HepG2 (cell line): ENCODE measurements at regions not wholly inside any gene's neighbourhood (a gene's known extent, or its start where the extent isn't known, plus 50 kb on each side); places are given as distances from the start of the nearest gene placed in this dataset.

ENCODE experiments used
- ATAC-seq: fragments of 200-7000 bp; cut with Tn5 transposase; 3 replicates; pipeline ENCODE4 v1.9.1; 2020; ENCODE audit warnings: mild to moderate bottlenecking, moderate library complexity
- BruUV-seq: library from RNA; stranded (reverse); fragments of 400-500 nt; replicated peaks from 2 replicates; lab custom pipeline; 2021; lab: Mats Ljungman, UMichigan
- CTCF ChIA-PET: fragments of 300-600 bp; formaldehyde crosslinking; extraction: SDS; loops from one replicate; lab custom pipeline; 2021; ENCODE audit warnings: low total read pairs, inconsistent platforms, low intra/inter-chr PET ratio; lab: Yijun Ruan, JAX
- POLR2A ChIA-PET: fragments of 350-600 bp; sonication (Branson Sonifier 250); formaldehyde crosslinking; loops from one replicate; lab custom pipeline; 2020; ENCODE audit warnings: antibody characterized with exemption, inconsistent platforms; lab: Yijun Ruan, JAX
- DNase-seq: peaks from one replicate; pipeline ENCODE4 v3.0.0-alpha.2; 2015; ENCODE audit warnings: low spot score
- FAIRE-seq: peaks from 3 replicates; lab custom pipeline; 2011; peaks lifted over from hg19 to GRCh38; lab: Jason Lieb, UNC
- H2AFZ ChIP-seq: one replicate; pipeline ENCODE4 v1.6.1; 2011; ENCODE audit warnings: low read length, inconsistent platforms
- H3K27ac ChIP-seq: fragments of 300-600 bp; 3 replicates; pipeline ENCODE4 v1.8.0; 2011; ENCODE audit warnings: mixed run types, mild to moderate bottlenecking, mixed read lengths, low read length, inconsistent platforms; ENCODE audit not compliant: insufficient read depth; ENCODE audit errors: extremely low read length
- H3K27me3 ChIP-seq, 2 experiments: fragments of 200-600 bp in 1 of 2; 2 replicates in 1 of 2; 3 replicates in 1 of 2; pipeline versions ENCODE4 v1.6.0 to v1.8.0; 2011; ENCODE audit warnings: low read length in 2 of 2, mild to moderate bottlenecking in 2 of 2, moderate library complexity in 2 of 2, inconsistent platforms in 1 of 2; ENCODE audit not compliant: insufficient read depth in 2 of 2, control insufficient read depth in 1 of 2
- H3K36me3 ChIP-seq, 2 experiments: fragments of 200-600 bp in 1 of 2; replicated peaks in 1 of 2; 2 replicates in 1 of 2; 3 replicates in 1 of 2; pipeline versions ENCODE4 v1.5.1 to v1.8.0; 2011; ENCODE audit warnings: low read length in 2 of 2, inconsistent platforms in 1 of 2; ENCODE audit not compliant: insufficient read depth in 2 of 2, control insufficient read depth in 1 of 2
- H3K4me1 ChIP-seq: 2 replicates; pipeline ENCODE4 v1.5.1; 2012; ENCODE audit warnings: low read length, inconsistent platforms; ENCODE audit not compliant: insufficient read depth
- H3K4me2 ChIP-seq: 2 replicates; pipeline ENCODE4 v1.6.0; 2011; ENCODE audit warnings: low read depth, low read length, inconsistent platforms
- H3K4me3 ChIP-seq, 3 experiments: fragments of 200-600 bp in 1 of 3; sonication (generic), shearing (Covaris generic) in 1 of 3; replicated peaks in 1 of 3; 2 replicates each; pipeline ENCODE4 v1.5.1; 2011 to 2016; ENCODE audit warnings: low read length in 3 of 3, inconsistent platforms in 2 of 3, low read depth in 2 of 3, mild to moderate bottlenecking in 2 of 3, control low read depth in 1 of 3, mixed read lengths in 1 of 3; ENCODE audit not compliant: insufficient read depth in 1 of 3
- H3K79me2 ChIP-seq: one replicate; pipeline ENCODE4 v1.6.1; 2011; ENCODE audit warnings: low read length, inconsistent platforms; ENCODE audit not compliant: insufficient read depth
- H3K9ac ChIP-seq: 2 replicates; pipeline ENCODE4 v1.6.0; 2011; ENCODE audit warnings: mild to moderate bottlenecking, low read depth, low read length, inconsistent platforms; ENCODE audit not compliant: insufficient read depth
- H3K9me3 ChIP-seq: 2 replicates; pipeline ENCODE4 v1.5.1; 2012; ENCODE audit warnings: mild to moderate bottlenecking, low read length
- H4K20me1 ChIP-seq: 2 replicates; pipeline ENCODE4 v1.6.0; 2011; ENCODE audit warnings: inconsistent platforms, mild to moderate bottlenecking, low read length, moderate library complexity; ENCODE audit not compliant: insufficient read depth
- ARHGAP35 ChIP-seq: sonication (generic); formaldehyde crosslinking; IDR thresholded peaks from 2 replicates; pipeline ENCODE4 v1.9.0; 2022; ENCODE audit warnings: mild to moderate bottlenecking, inconsistent platforms, moderate library complexity, missing genetic modification reagents, borderline replicate concordance
- GATA4 ChIP-seq: sonication (generic); IDR thresholded peaks from 2 replicates; pipeline ENCODE4 v1.6.1; 2016; ENCODE audit warnings: antibody characterized with exemption, low read depth, borderline replicate concordance
- HDAC6 ChIP-seq: fragments of 200-600 bp; sonication (generic); IDR thresholded peaks from 2 replicates; pipeline ENCODE4 v1.7.0; 2017; ENCODE audit warnings: mild to moderate bottlenecking, antibody characterized with exemption, low read length, low read depth
- HNRNPUL1 ChIP-seq: fragments of 200-400 bp; formaldehyde crosslinking; IDR thresholded peaks from 2 replicates; pipeline ENCODE4 v1.6.1; 2017; ENCODE audit warnings: low read depth, mild to moderate bottlenecking, low read length, moderate library complexity
- HOXA9 ChIP-seq: sonication (generic); formaldehyde crosslinking; IDR thresholded peaks from 2 replicates; pipeline ENCODE4 v1.8.1; 2022; ENCODE audit warnings: missing genetic modification reagents, mild to moderate bottlenecking, moderate library complexity, borderline replicate concordance
- ISL2 ChIP-seq: sonication (generic); formaldehyde crosslinking; IDR thresholded peaks from 2 replicates; pipeline ENCODE4 v1.5.0; 2020; ENCODE audit warnings: missing genetic modification reagents
- JARID2 ChIP-seq: sonication (generic); formaldehyde crosslinking; IDR thresholded peaks from 2 replicates; pipeline ENCODE4 v1.8.1; 2023; ENCODE audit warnings: missing genetic modification reagents, inconsistent platforms; ENCODE audit not compliant: insufficient replicate concordance
- MEIS1 ChIP-seq: sonication (generic); formaldehyde crosslinking; IDR thresholded peaks from 2 replicates; pipeline ENCODE4 v1.9.0; 2021; ENCODE audit warnings: mild to moderate bottlenecking, missing genetic modification reagents, moderate library complexity, borderline replicate concordance
- MXD4 ChIP-seq: IDR thresholded peaks from 2 replicates; pipeline ENCODE4 v1.6.1; 2016; ENCODE audit warnings: mild to moderate bottlenecking, missing biosample characterization, missing genetic modification reagents
- NFYB ChIP-seq: sonication (generic); formaldehyde crosslinking; IDR thresholded peaks from 2 replicates; pipeline ENCODE4 v1.4.0; 2020; ENCODE audit warnings: missing genetic modification reagents
- RNF2 ChIP-seq: fragments of 450-650 bp; conservative IDR thresholded peaks from 2 replicates; pipeline ENCODE4 v1.6.1; 2016; ENCODE audit warnings: low read depth
- SMC3 ChIP-seq: IDR thresholded peaks from 2 replicates; pipeline ENCODE4 v1.6.1; 2011; ENCODE audit warnings: low read length, improper control_type of control experiment
- XBP1 ChIP-seq: sonication (generic); formaldehyde crosslinking; IDR thresholded peaks from 2 replicates; pipeline ENCODE4 v1.5.0; 2020; ENCODE audit warnings: missing genetic modification reagents
- ZNF18 ChIP-seq: sonication (generic); formaldehyde crosslinking; IDR thresholded peaks from 2 replicates; pipeline ENCODE4 v1.8.0; 2022; ENCODE audit warnings: mild to moderate bottlenecking, missing genetic modification reagents; ENCODE audit not compliant: insufficient replicate concordance
- ZNF343 ChIP-seq: sonication (generic); formaldehyde crosslinking; IDR thresholded peaks from 2 replicates; pipeline ENCODE4 v1.4.0; 2020; ENCODE audit warnings: mild to moderate bottlenecking, missing genetic modification reagents
- ZNF431 ChIP-seq: sonication (generic); formaldehyde crosslinking; IDR thresholded peaks from 2 replicates; pipeline ENCODE4 v1.9.0; 2022; ENCODE audit warnings: missing genetic modification reagents, low read depth, mild to moderate bottlenecking, borderline replicate concordance
- WGBS: methylation state at CpG from one replicate; pipeline ENCODE4 v1.1.6; 2017; ENCODE audit warnings: low lambda C conversion rate; 5-methylcytosine and 5-hydroxymethylcytosine counted together
- in situ Hi-C: cut with HindIII; loops from 2 replicates; pipeline ENCODE4 v1.10.0; 2017; ENCODE audit warnings: low pct_unique_long_range_greater_than_20kb; ENCODE audit not compliant: extremely low pct_ligation_motif_present
- intact Hi-C: fragments of 100-400 bp; cut with micrococcal nuclease; formaldehyde crosslinking; loops from one replicate; pipeline ENCODE4 v1.10.0; 2022; ENCODE audit not compliant: unreplicated experiment
- TF ChIP-seq, protein P1 (sequence below): sonication (generic); formaldehyde crosslinking; IDR thresholded peaks from 2 replicates; pipeline ENCODE4 v1.4.0; 2020; ENCODE audit warnings: mild to moderate bottlenecking, missing genetic modification reagents
- TF ChIP-seq, protein P2 (sequence below): sonication (generic); formaldehyde crosslinking; IDR thresholded peaks from 2 replicates; pipeline ENCODE4 v1.9.0; 2021; ENCODE audit warnings: missing genetic modification reagents, mild to moderate bottlenecking, borderline replicate concordance

- ChIA-PET POLR2A (no interaction called here), CTCF (no interaction called here)
- FAIRE-seq (no peak), ATAC-seq (no peak), DNase-seq (no peak)
- H3K9ac ChIP-seq = no peak overlapping the region
- H3K27ac ChIP-seq = no peak overlapping the region
- in situ Hi-C loops (no loop called here), intact Hi-C loops (no loop called here)
- no peak overlapping the region for H3K4me2 ChIP-seq
- H2AFZ ChIP-seq = no peak overlapping the region
- 4% methylated on average over 3 of the region's 3 CpGs for WGBS
- H3K27me3 ChIP-seq = peaks cover 0 to under 1% of the 10 kb centered on the region in 2 experiments; a peak in 1 of 5 replicates
- TF ChIP-seq ZNF18 = no peak
- TF ChIP-seq HOXA9 = no peak
- TF ChIP-seq MXD4 = no peak
- no peak for TF ChIP-seq HDAC6
- no peak for TF ChIP-seq NFYB (CRISPR knock-in tag)
- TF ChIP-seq, protein P1, sequence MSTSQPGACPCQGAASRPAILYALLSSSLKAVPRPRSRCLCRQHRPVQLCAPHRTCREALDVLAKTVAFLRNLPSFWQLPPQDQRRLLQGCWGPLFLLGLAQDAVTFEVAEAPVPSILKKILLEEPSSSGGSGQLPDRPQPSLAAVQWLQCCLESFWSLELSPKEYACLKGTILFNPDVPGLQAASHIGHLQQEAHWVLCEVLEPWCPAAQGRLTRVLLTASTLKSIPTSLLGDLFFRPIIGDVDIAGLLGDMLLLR (CRISPR knock-in tag) = no peak
- TF ChIP-seq ISL2 = no peak
- no TSS peak for BruUV-seq
- H3K79me2 ChIP-seq = no peaks in the 10 kb centered on the region
- H3K4me1 ChIP-seq = no peaks in the 10 kb centered on the region
- H3K4me3 ChIP-seq = no peak overlapping the region
- H3K9me3 ChIP-seq = no peaks in the 10 kb centered on the region
- no peaks in the 10 kb centered on the region for H4K20me1 ChIP-seq
- H3K36me3 ChIP-seq = no peaks in the 10 kb centered on the region
These were observed 397.5 kb upstream of the CCDC196 start for GRCh38 chr14:66088656-66089055.

- Histone ChIP-seq H3K4me3 (no peak overlapping the region), H2AFZ (no peak overlapping the region), H3K9ac (no peak overlapping the region), H3K4me2 (no peak overlapping the region), H4K20me1 (no peaks in the 10 kb centered on the region), H3K9me3 (no peaks in the 10 kb centered on the region), H3K79me2 (no peaks in the 10 kb centered on the region), H3K36me3 (no peaks in the 10 kb centered on the region), H3K27ac (no peak overlapping the region), H3K4me1 (no peaks in the 10 kb centered on the region), H3K27me3 (no peaks in the 10 kb centered on the region; a peak in 1 of 5 replicates)
- ChIA-PET POLR2A (no interaction called here), CTCF (no interaction called here)
- in situ Hi-C loops (no loop called here), intact Hi-C loops (no loop called here)
- DNase-seq = no peak
- BruUV-seq = no TSS peak
- no peak for FAIRE-seq
- WGBS = 6% methylated on average over 1 of the region's 1 CpG
- no peak for ATAC-seq
- TF ChIP-seq HNRNPUL1 (no peak), SMC3 (no peak), XBP1 (CRISPR knock-in tag) (no peak), ARHGAP35 (no peak), MEIS1 (CRISPR knock-in tag) (no peak), GATA4 (no peak), RNF2 (no peak), ZNF343 (no peak), JARID2 (CRISPR knock-in tag) (no peak), ZNF431 (CRISPR knock-in tag) (no peak)
- TF ChIP-seq, protein P2, sequence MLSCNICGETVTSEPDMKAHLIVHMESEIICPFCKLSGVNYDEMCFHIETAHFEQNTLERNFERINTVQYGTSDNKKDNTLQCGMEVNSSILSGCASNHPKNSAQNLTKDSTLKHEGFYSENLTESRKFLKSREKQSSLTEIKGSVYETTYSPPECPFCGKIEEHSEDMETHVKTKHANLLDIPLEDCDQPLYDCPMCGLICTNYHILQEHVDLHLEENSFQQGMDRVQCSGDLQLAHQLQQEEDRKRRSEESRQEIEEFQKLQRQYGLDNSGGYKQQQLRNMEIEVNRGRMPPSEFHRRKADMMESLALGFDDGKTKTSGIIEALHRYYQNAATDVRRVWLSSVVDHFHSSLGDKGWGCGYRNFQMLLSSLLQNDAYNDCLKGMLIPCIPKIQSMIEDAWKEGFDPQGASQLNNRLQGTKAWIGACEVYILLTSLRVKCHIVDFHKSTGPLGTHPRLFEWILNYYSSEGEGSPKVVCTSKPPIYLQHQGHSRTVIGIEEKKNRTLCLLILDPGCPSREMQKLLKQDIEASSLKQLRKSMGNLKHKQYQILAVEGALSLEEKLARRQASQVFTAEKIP = no peak
These were observed 394.0 kb upstream of the CCDC196 start for GRCh38 chr14:66092206-66092605.
